Endothelial cell of umbilical vein (primary cell): ENCODE measurements at regions not wholly inside any gene's neighbourhood (a gene's known extent, or its start where the extent isn't known, plus 50 kb on each side); places are given as distances from the start of the nearest gene placed in this dataset.

Experiments
- BruUV-seq: library from RNA; stranded (reverse); fragments of 400-500 nt; replicated peaks from 2 replicates; lab custom pipeline; 2021; lab: Mats Ljungman, UMichigan
- CTCF ChIA-PET: fragments of 300-600, 350-600 bp; sonication (Branson Sonifier 250); formaldehyde crosslinking; loops from one replicate; lab custom pipeline; 2021; ENCODE audit warnings: antibody characterized with exemption, inconsistent platforms; lab: Charles Lee
- POLR2A ChIA-PET: fragments of 300-600, 350-600 bp; sonication (Branson Sonifier 250); formaldehyde crosslinking; loops from one replicate; lab custom pipeline; 2021; ENCODE audit warnings: antibody characterized with exemption, inconsistent platforms; lab: Charles Lee
- DNase-seq: peaks from one replicate; pipeline ENCODE4 v3.0.0-alpha.2; 2011; ENCODE audit warnings: low read depth, low spot score
- FAIRE-seq: peaks from 2 replicates; lab custom pipeline; 2011; peaks lifted over from hg19 to GRCh38; lab: Jason Lieb, UNC
- H2AFZ ChIP-seq: 2 replicates; pipeline ENCODE4 v1.6.0; 2012; ENCODE audit warnings: low read depth, low read length, control low read depth, inconsistent platforms
- H3K27ac ChIP-seq: 2 replicates; pipeline ENCODE4 v1.5.1; 2011; ENCODE audit warnings: low read depth, mild to moderate bottlenecking, control low read depth, low read length, moderate library complexity; ENCODE audit not compliant: insufficient read depth
- H3K27me3 ChIP-seq, 2 experiments: 2 replicates each; pipeline versions ENCODE4 v1.6.0 to v1.6.1; 2011; ENCODE audit warnings: low read length in 2 of 2, mixed read lengths in 1 of 2; ENCODE audit not compliant: control insufficient read depth in 2 of 2, insufficient read depth in 2 of 2
- H3K36me3 ChIP-seq, 2 experiments: 2 replicates in 1 of 2; 3 replicates in 1 of 2; pipeline ENCODE4 v1.5.1; 2011; ENCODE audit warnings: low read length in 2 of 2, mild to moderate bottlenecking in 1 of 2, moderate library complexity in 1 of 2; ENCODE audit not compliant: control insufficient read depth in 2 of 2, insufficient read depth in 2 of 2; ENCODE audit errors: extremely low read depth in 1 of 2
- H3K4me1 ChIP-seq: 3 replicates; pipeline ENCODE4 v1.5.1; 2011; ENCODE audit warnings: mild to moderate bottlenecking, low read length; ENCODE audit not compliant: control insufficient read depth, insufficient read depth; ENCODE audit errors: extremely low read depth
- H3K4me2 ChIP-seq: 2 replicates; pipeline ENCODE4 v1.6.1; 2011; ENCODE audit warnings: low read length, control low read depth, mixed read lengths; ENCODE audit not compliant: insufficient read depth
- H3K4me3 ChIP-seq, 3 experiments: fragments of 200-600 bp in 1 of 3; sonication (generic), shearing (Covaris generic) in 1 of 3; replicated peaks in 1 of 3; 2 replicates each; pipeline ENCODE4 v1.5.1; 2011 to 2016; ENCODE audit warnings: control low read depth in 3 of 3, low read length in 3 of 3, mild to moderate bottlenecking in 2 of 3, inconsistent platforms in 1 of 3, low read depth in 1 of 3, moderate library complexity in 1 of 3; ENCODE audit not compliant: insufficient read depth in 1 of 3
- H3K79me2 ChIP-seq: 2 replicates; pipeline ENCODE4 v1.6.0; 2012; ENCODE audit warnings: low read length, inconsistent platforms; ENCODE audit not compliant: control insufficient read depth, insufficient read depth
- H3K9ac ChIP-seq: replicated peaks from 2 replicates; pipeline ENCODE3; 2011; ENCODE audit warnings: low read length, control low read depth; ENCODE audit not compliant: insufficient read depth; ENCODE audit errors: extremely low read depth
- H3K9me1 ChIP-seq: replicated peaks from 3 replicates; pipeline ENCODE4 v1.6.0; 2011; ENCODE audit warnings: mild to moderate bottlenecking, low read length; ENCODE audit not compliant: control insufficient read depth, insufficient read depth; ENCODE audit errors: extremely low read depth
- H3K9me3 ChIP-seq: replicated peaks from 2 replicates; pipeline ENCODE4 v1.5.1; 2012; ENCODE audit warnings: low read length, inconsistent platforms; ENCODE audit not compliant: control insufficient read depth, insufficient read depth
- H4K20me1 ChIP-seq: replicated peaks from 2 replicates; pipeline ENCODE3; 2011; ENCODE audit warnings: mild to moderate bottlenecking, low read length; ENCODE audit not compliant: control insufficient read depth, insufficient read depth; ENCODE audit errors: extremely low read depth
- EZH2 ChIP-seq: IDR thresholded peaks from 2 replicates; pipeline ENCODE4 v1.6.1; 2012; ENCODE audit warnings: borderline replicate concordance, low read depth, mild to moderate bottlenecking, moderate library complexity, low read length, inconsistent platforms; ENCODE audit not compliant: severe bottlenecking
- FOS ChIP-seq: IDR thresholded peaks from 2 replicates; pipeline ENCODE4 v1.6.1; 2011; ENCODE audit warnings: mild to moderate bottlenecking, low read length, moderate library complexity, borderline replicate concordance; ENCODE audit not compliant: insufficient read depth
- GATA2 ChIP-seq: IDR thresholded peaks from 2 replicates; pipeline ENCODE4 v1.7.0; 2011; ENCODE audit warnings: low read depth, mild to moderate bottlenecking, moderate library complexity, mixed read lengths, low read length; ENCODE audit not compliant: insufficient read length, insufficient read depth
- JUN ChIP-seq: IDR thresholded peaks from 2 replicates; pipeline ENCODE4 v1.6.1; 2011; ENCODE audit warnings: borderline replicate concordance, low read depth; ENCODE audit not compliant: insufficient read length, insufficient read depth
- MYC ChIP-seq: IDR thresholded peaks from one replicate; pipeline ENCODE4 v1.6.1; 2011; ENCODE audit warnings: mild to moderate bottlenecking, low read depth, low read length
- POLR2A ChIP-seq: IDR thresholded peaks from 2 replicates; pipeline ENCODE4 v1.6.1; 2012; ENCODE audit warnings: low read depth, mild to moderate bottlenecking, control low read depth, low read length
- POLR2AphosphoS5 ChIP-seq: IDR thresholded peaks from 2 replicates; pipeline ENCODE4 v1.6.1; 2012; ENCODE audit warnings: low read depth, mild to moderate bottlenecking, control low read depth, low read length, moderate library complexity; ENCODE audit not compliant: insufficient read depth
- dilution Hi-C: fragments of 300-500 bp; cut with MboI; formaldehyde crosslinking; loops from one replicate; pipeline ENCODE4 v1.15.0; 2019; ENCODE audit warnings: low sequenced_read_pairs; ENCODE audit not compliant: extremely low pct_ligation_motif_present
- intact Hi-C: fragments of 100-400 bp; cut with micrococcal nuclease; formaldehyde crosslinking; loops from one replicate; pipeline ENCODE4 v1.10.0; 2022
- TF ChIP-seq, protein P1 (sequence below): IDR thresholded peaks from 2 replicates; pipeline ENCODE4 v1.6.1; 2011; ENCODE audit not compliant: insufficient read depth, insufficient read length
- TF ChIP-seq, protein P2 (sequence below), 2 donors: IDR thresholded peaks; 1 replicate in 1 of 2; 2 replicates in 1 of 2; pipeline ENCODE4 v1.5.1; 2011; ENCODE audit warnings: low read length in 2 of 2, mild to moderate bottlenecking in 2 of 2, moderate library complexity in 2 of 2, control low read depth in 1 of 2, inconsistent platforms in 1 of 2, low read depth in 1 of 2; ENCODE audit not compliant: insufficient read depth in 1 of 2; ENCODE audit errors: extremely low read depth in 1 of 2

DNA sequence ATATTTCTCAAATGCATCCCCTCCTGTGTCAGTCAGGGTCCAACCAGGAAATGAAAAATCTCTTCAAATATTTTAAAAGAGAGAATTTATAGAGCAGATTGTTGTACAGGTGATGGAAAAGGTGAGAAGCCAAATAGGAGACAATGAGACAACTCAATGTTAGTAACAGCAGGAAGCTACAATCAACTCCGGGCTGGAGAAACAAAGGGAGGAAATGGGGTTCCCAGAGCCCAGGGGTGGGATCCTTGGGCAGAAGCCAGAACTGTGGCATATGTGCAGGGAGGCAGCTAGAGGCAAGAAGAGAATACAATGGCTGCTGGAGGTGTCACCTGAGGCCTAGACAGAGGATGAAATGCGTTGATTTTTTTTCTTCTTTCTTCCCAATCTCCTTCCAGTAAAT lies 361.8 kb upstream of the ACTBL2 start:
- DNase-seq (peak; percentile 85), FAIRE-seq (peak; percentile 77)
- H4K20me1 ChIP-seq = no peaks in the 10 kb centered on the region
- peak overlapping the region; percentile 20 for H3K27ac ChIP-seq
- POLR2A ChIA-PET = no interaction called here
- H3K36me3 ChIP-seq = no peaks in the 10 kb centered on the region
- intact Hi-C loops (loop anchor here (5.0 kb wide), 1 partner anchor 192 kb away; no protein-coding TSS in a partner anchor), dilution Hi-C loops (no loop called here)
- BruUV-seq = no TSS peak
- H3K9me1 ChIP-seq = no peaks in the 10 kb centered on the region
- CTCF ChIA-PET = interaction anchor here (0.9 to 1.6 kb wide), 2 partner anchors 43 to 65 kb away, joined by 3 to 14 read pairs; no protein-coding TSS in a partner anchor
- H2AFZ ChIP-seq = no peak overlapping the region
- H3K4me3 ChIP-seq = no peak overlapping the region
- H3K4me1 ChIP-seq = peaks cover 51% of the 10 kb centered on the region
- H3K4me2 ChIP-seq = no peak overlapping the region
- no peaks in the 10 kb centered on the region for H3K9me3 ChIP-seq
- no peak overlapping the region for H3K9ac ChIP-seq
- TF ChIP-seq JUN (peak; percentile 31), FOS (peak; percentile 36), POLR2AphosphoS5 (peak; percentile 25)
- TF ChIP-seq, protein P1, sequence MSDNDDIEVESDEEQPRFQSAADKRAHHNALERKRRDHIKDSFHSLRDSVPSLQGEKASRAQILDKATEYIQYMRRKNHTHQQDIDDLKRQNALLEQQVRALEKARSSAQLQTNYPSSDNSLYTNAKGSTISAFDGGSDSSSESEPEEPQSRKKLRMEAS = no peak
- no peaks in the 10 kb centered on the region for H3K27me3 ChIP-seq
- H3K79me2 ChIP-seq = no peaks in the 10 kb centered on the region

DNA sequence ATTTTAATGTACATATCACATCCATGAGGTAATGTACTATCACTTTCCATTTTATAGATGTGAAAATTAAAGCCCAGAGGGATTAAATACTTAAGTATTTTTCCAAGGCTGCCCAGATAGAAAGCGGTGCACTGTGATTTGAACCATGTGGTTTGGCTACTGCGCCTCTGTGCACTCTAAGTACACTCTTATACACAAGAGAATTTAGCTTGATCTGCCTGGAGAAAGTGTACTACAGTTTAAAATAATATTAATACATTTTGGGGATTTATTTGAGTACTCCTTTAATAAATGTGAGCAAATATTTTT lies 360.4 kb upstream of the ACTBL2 start:
- Histone ChIP-seq H2AFZ (no peak overlapping the region), H4K20me1 (no peaks in the 10 kb centered on the region), H3K9me3 (no peaks in the 10 kb centered on the region), H3K4me3 (no peak overlapping the region), H3K9me1 (no peaks in the 10 kb centered on the region), H3K36me3 (no peaks in the 10 kb centered on the region), H3K9ac (no peak overlapping the region), H3K27ac (peak overlapping the region; percentile 90), H3K4me1 (peaks cover 62% of the 10 kb centered on the region), H3K4me2 (no peak overlapping the region), H3K27me3 (no peaks in the 10 kb centered on the region), H3K79me2 (no peaks in the 10 kb centered on the region)
- FAIRE-seq (no peak), DNase-seq (no peak)
- POLR2A ChIA-PET = no interaction called here
- dilution Hi-C loops = no loop called here
- no TSS peak for BruUV-seq
- no peak for TF ChIP-seq FOS
- no peak for TF ChIP-seq MYC
- no peak for TF ChIP-seq POLR2A
- TF ChIP-seq, protein P2, sequence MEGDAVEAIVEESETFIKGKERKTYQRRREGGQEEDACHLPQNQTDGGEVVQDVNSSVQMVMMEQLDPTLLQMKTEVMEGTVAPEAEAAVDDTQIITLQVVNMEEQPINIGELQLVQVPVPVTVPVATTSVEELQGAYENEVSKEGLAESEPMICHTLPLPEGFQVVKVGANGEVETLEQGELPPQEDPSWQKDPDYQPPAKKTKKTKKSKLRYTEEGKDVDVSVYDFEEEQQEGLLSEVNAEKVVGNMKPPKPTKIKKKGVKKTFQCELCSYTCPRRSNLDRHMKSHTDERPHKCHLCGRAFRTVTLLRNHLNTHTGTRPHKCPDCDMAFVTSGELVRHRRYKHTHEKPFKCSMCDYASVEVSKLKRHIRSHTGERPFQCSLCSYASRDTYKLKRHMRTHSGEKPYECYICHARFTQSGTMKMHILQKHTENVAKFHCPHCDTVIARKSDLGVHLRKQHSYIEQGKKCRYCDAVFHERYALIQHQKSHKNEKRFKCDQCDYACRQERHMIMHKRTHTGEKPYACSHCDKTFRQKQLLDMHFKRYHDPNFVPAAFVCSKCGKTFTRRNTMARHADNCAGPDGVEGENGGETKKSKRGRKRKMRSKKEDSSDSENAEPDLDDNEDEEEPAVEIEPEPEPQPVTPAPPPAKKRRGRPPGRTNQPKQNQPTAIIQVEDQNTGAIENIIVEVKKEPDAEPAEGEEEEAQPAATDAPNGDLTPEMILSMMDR (IDR thresholded peaks at IDR 0.05; ENCODE audit: extremely low read depth in 1 of 2, insufficient read depth in 1 of 2, low read depth in 1 of 2, low read length in 2 of 2) = no peak
- TF ChIP-seq, protein P1 = no peak
- TF ChIP-seq EZH2 = no peak
- no peak for TF ChIP-seq POLR2AphosphoS5
- TF ChIP-seq JUN = no peak
- no peak for TF ChIP-seq GATA2
- intact Hi-C loops = loop anchor here (2.0 to 5.0 kb wide), 2 partner anchors 44 to 191 kb away; no protein-coding TSS in a partner anchor
- CTCF ChIA-PET = interaction anchor here (0.8 to 1.4 kb wide), 3 partner anchors 35 to 344 kb away, joined by 3 to 5 read pairs (median 4); no protein-coding TSS in a partner anchor
